GM23338 (cell line): ENCODE measurements at regions not wholly inside any gene's neighbourhood (a gene's known extent, or its start where the extent isn't known, plus 50 kb on each side); places are given as distances from the start of the nearest gene placed in this dataset.

Experiments used
- ATAC-seq: fragments of 200-7000 bp; cut with Tn5 transposase; 3 replicates; pipeline ENCODE4 v1.9.1; 2020
- DNase-seq: peaks from one replicate; pipeline ENCODE4 v3.0.0-alpha.2; 2015; ENCODE audit warnings: low spot score
- H2AFZ ChIP-seq: fragments of 200-600 bp; sonication (generic); 2 replicates; pipeline ENCODE4 v1.8.0; 2016; ENCODE audit warnings: antibody characterized with exemption, mild to moderate bottlenecking, moderate library complexity
- H3F3A ChIP-seq: fragments of 200-600 bp; sonication (generic); replicated peaks from 2 replicates; pipeline ENCODE4 v1.8.0; 2017; ENCODE audit warnings: antibody characterized with exemption, mixed run types, low read depth
- H3K27ac ChIP-seq: fragments of 200-600 bp; sonication (generic); 2 replicates; pipeline ENCODE4 v1.6.1; 2016; ENCODE audit warnings: low read depth
- H3K27me3 ChIP-seq: fragments of 200-600 bp; sonication (generic); 2 replicates; pipeline ENCODE4 v1.8.0; 2016; ENCODE audit warnings: mild to moderate bottlenecking, mixed run types, moderate library complexity; ENCODE audit not compliant: insufficient read depth
- H3K36me3 ChIP-seq: fragments of 200-600 bp; sonication (generic); 2 replicates; pipeline ENCODE4 v1.8.0; 2016; ENCODE audit warnings: mild to moderate bottlenecking; ENCODE audit not compliant: insufficient read depth
- H3K4me1 ChIP-seq: fragments of 200-600 bp; sonication (generic); 2 replicates; pipeline ENCODE4 v1.8.0; 2016; ENCODE audit warnings: mild to moderate bottlenecking, moderate library complexity; ENCODE audit not compliant: insufficient read depth
- H3K4me2 ChIP-seq: fragments of 200-600 bp; sonication (generic); 2 replicates; pipeline ENCODE4 v1.7.1; 2017; ENCODE audit warnings: mixed run types
- H3K4me3 ChIP-seq: fragments of 200-600 bp; sonication (generic); 2 replicates; pipeline ENCODE4 v1.6.1; 2016; ENCODE audit warnings: mixed run types
- H3K79me2 ChIP-seq: fragments of 200-600 bp; sonication (generic); replicated peaks from 2 replicates; pipeline ENCODE4 v1.8.0; 2017; ENCODE audit warnings: mild to moderate bottlenecking; ENCODE audit not compliant: insufficient read depth
- H3K9me2 ChIP-seq: fragments of 200-600 bp; sonication (generic); 2 replicates; pipeline ENCODE4 v1.8.0; 2017; ENCODE audit not compliant: insufficient read depth
- H4K20me1 ChIP-seq: fragments of 200-600 bp; sonication (generic); replicated peaks from 2 replicates; pipeline ENCODE4 v1.8.0; 2017; ENCODE audit warnings: mild to moderate bottlenecking; ENCODE audit not compliant: insufficient read depth
- H3K27ac Mint-ChIP-seq: 2 replicates; pipeline ENCODE4 v1.8.0; 2020; ENCODE audit warnings: inconsistent platforms, mild to moderate bottlenecking, moderate library complexity, mixed read lengths
- H3K27me3 Mint-ChIP-seq: 3 replicates; pipeline ENCODE4 v1.8.0; 2022; ENCODE audit warnings: low read depth, mild to moderate bottlenecking, moderate library complexity, mixed read lengths, inconsistent platforms; ENCODE audit not compliant: insufficient read depth, poor library complexity
- H3K36me3 Mint-ChIP-seq: 3 replicates; pipeline ENCODE4 v1.8.0; 2021; ENCODE audit warnings: low read depth, mild to moderate bottlenecking, inconsistent platforms, moderate library complexity, mixed read lengths
- H3K4me1 Mint-ChIP-seq: 3 replicates; pipeline ENCODE4 v1.8.0; 2020; ENCODE audit warnings: mild to moderate bottlenecking, inconsistent platforms, mixed read lengths
- H3K4me3 Mint-ChIP-seq: 3 replicates; pipeline ENCODE4 v1.8.0; 2021; ENCODE audit warnings: moderate library complexity, mild to moderate bottlenecking, inconsistent platforms, mixed read lengths
- H3K9me3 Mint-ChIP-seq: 3 replicates; pipeline ENCODE4 v1.8.0; 2020; ENCODE audit warnings: moderate library complexity, mild to moderate bottlenecking, inconsistent platforms, mixed read lengths
- CREB1 ChIP-seq: fragments of 250-450 bp; sonication (Bioruptor Pico); IDR thresholded peaks from 2 replicates; pipeline ENCODE4 v1.5.0; 2020; ENCODE audit warnings: low read depth, mild to moderate bottlenecking, moderate library complexity
- CTCF ChIP-seq, 2 experiments: fragments of 200-600 bp in 1 of 2; sonication (generic) in 1 of 2; conservative IDR thresholded peaks; 2 replicates each; pipeline versions ENCODE4 v1.5.1 to v1.6.1; 2016 to 2017; ENCODE audit warnings: antibody characterized with exemption in 2 of 2, low read depth in 2 of 2, mild to moderate bottlenecking in 2 of 2, moderate library complexity in 1 of 2
- EZH2 ChIP-seq: fragments of 200-600 bp; sonication (generic); IDR thresholded peaks from one replicate; pipeline ENCODE4 v1.8.0; 2017; ENCODE audit warnings: antibody characterized with exemption, mild to moderate bottlenecking, low read depth; ENCODE audit not compliant: unreplicated experiment
- NANOG ChIP-seq: IDR thresholded peaks from 2 replicates; pipeline ENCODE4 v1.6.1; 2016; ENCODE audit warnings: antibody characterized with exemption, borderline replicate concordance
- POLR2AphosphoS5 ChIP-seq: IDR thresholded peaks from 2 replicates; pipeline ENCODE4 v1.6.1; 2016; ENCODE audit warnings: antibody characterized with exemption, low read depth
- STAT1 ChIP-seq: IDR thresholded peaks from one replicate; pipeline ENCODE4 v1.6.1; 2016; ENCODE audit warnings: antibody characterized with exemption; ENCODE audit not compliant: unreplicated experiment
- ZNF114 ChIP-seq: fragments of 250-450 bp; sonication (Bioruptor Pico); IDR thresholded peaks from 2 replicates; pipeline ENCODE4 v1.5.0; 2020; ENCODE audit warnings: mild to moderate bottlenecking, moderate library complexity
- ZNF331 ChIP-seq: fragments of 250-450 bp; sonication (Bioruptor Pico); IDR thresholded peaks from 2 replicates; pipeline ENCODE4 v1.5.0; 2020; ENCODE audit warnings: low read depth, mild to moderate bottlenecking, moderate library complexity

DNA sequence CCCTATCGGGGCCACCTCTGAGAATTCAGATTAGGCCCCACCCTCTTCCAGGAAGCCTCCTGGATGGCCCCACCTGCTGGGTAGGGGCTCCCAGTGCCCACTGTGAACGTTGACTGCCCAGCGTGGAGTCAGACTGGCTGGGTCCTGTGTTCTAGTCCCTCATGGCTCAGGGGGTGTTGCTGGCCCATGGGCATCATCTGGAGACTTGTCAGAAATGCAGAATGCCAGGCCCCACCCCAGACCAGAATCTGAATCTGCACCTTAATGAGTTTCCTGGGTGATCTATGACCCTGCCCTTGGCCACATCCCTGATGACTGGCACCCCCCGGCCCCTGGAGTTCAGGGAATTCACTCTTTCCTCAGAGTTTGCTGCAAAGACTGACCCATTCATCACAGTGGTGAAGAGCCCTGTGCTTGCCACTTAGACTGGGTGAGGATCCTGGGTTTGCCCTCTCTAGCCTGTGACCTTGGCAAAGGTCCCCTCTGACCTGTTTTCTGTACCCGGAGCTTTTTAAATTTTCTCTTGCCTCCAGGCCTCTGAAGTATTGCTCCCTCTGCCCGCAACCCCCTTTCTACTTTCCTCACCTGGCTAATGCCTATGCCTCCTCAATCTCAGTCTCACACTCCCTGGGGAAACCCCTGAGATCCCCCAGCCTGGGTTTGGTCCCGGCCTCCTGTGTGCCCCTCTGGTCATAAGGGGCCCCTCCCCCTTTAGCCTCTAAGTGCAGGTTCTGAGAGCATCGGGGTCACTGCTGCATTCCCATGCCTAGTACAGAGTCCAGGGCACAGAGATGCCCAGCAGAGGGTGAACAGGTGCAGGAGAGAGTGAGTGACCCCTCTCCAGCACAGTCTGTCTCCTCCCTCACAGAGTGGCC is 184.2 kb downstream of the MATN1 start:
- Mint-ChIP-seq H3K4me3 (no peak overlapping the region), H3K4me1 (0 out of 3 replicates have a peak, but pooled peaks cover 4% of the 10 kb centered on the region), H3K27me3 (peaks cover 5% of the 10 kb centered on the region), H3K27ac (no peak overlapping the region), H3K36me3 (peaks cover 4% of the 10 kb centered on the region; the same call in 2 of the 3 replicates), H3K9me3 (peaks cover 13% of the 10 kb centered on the region)
- Histone ChIP-seq H4K20me1 (no peaks in the 10 kb centered on the region), H3K27ac (no peak overlapping the region), H3K4me2 (no peak overlapping the region), H3K9me2 (0 out of 2 replicates have a peak, but pooled peaks cover 3% of the 10 kb centered on the region), H3F3A (no peaks in the 10 kb centered on the region), H3K79me2 (no peaks in the 10 kb centered on the region), H3K4me1 (no peaks in the 10 kb centered on the region), H3K36me3 (no peaks in the 10 kb centered on the region), H3K4me3 (no peak overlapping the region), H3K27me3 (no peaks in the 10 kb centered on the region), H2AFZ (no peak overlapping the region)
- no peak; the same call in 2 of the 3 replicates for ATAC-seq
- TF ChIP-seq NANOG (no peak), ZNF114 (CRISPR knock-in tag) (no peak), ZNF331 (CRISPR knock-in tag) (no peak), EZH2 (no peak), CTCF (conservative IDR thresholded peaks at IDR 0.05; ENCODE audit: low read depth in 2 of 2) (no peak)
- DNase-seq, result no peak

DNA sequence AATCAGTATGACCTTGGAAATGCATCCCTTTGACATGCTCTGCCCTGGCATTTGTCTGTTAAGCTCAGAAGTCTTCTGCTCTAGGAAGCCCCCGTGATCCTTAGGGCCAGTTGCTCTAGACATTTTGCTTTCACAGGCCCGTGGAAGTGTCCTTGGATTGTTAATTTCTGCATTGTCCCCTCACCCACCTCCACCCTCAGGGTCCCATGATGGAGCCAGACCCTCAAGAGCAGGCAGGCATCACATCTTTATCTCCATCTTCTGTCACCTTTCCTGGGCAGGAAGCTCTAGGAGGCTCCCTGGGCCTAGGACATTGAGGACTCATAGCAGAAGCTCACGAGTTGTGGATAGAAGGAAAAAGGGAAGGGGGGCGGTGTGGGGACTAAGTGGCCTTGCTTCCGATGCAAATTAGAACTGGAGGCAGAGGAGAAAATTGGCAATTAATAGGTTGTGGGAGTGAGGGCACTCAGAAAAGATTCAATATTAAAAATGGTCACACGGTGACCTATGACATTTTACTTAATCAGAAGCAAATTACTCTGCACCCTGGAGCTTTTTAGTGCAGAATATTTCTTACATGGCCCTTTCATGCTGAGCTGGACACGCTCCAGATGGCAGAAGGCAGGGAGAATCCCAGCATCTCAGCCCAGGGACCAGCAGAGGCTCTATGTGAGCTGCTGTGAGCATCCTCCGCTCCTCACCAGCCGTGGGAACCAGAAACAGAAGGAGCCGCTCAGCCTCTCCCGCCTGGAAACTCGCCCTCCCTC is 185.0 kb downstream of the MATN1 start:
- no peak for DNase-seq
- H3K4me3 Mint-ChIP-seq, result no peak overlapping the region
- no peaks in the 10 kb centered on the region for H3K36me3 ChIP-seq
- no peak overlapping the region for H3K27ac Mint-ChIP-seq
- H3K9me3 Mint-ChIP-seq, result peaks cover 13% of the 10 kb centered on the region
- H3K27me3 Mint-ChIP-seq, result peaks cover 2% of the 10 kb centered on the region
- no peaks in the 10 kb centered on the region for H3F3A ChIP-seq
- H3K9me2 ChIP-seq, result no peaks in the 10 kb centered on the region
- peak; percentile 31; the same call in 1 of the 3 replicates for ATAC-seq
- H3K27me3 ChIP-seq, result no peaks in the 10 kb centered on the region
- peaks cover 4% of the 10 kb centered on the region; the same call in 2 of the 3 replicates for H3K36me3 Mint-ChIP-seq
- no peak overlapping the region for H2AFZ ChIP-seq
- no peaks in the 10 kb centered on the region for H4K20me1 ChIP-seq
- no peak overlapping the region for H3K27ac ChIP-seq
- H3K79me2 ChIP-seq, result no peaks in the 10 kb centered on the region
- no peaks in the 10 kb centered on the region for H3K4me1 ChIP-seq
- H3K4me3 ChIP-seq, result no peak overlapping the region
- H3K4me1 Mint-ChIP-seq, result 0 out of 3 replicates have a peak, but pooled peaks cover 4% of the 10 kb centered on the region
- H3K4me2 ChIP-seq, result no peak overlapping the region
- TF ChIP-seq CREB1, result no peak
- no peak for TF ChIP-seq POLR2AphosphoS5
- TF ChIP-seq STAT1, result no peak
- no peak for TF ChIP-seq CTCF (conservative IDR thresholded peaks at IDR 0.05; ENCODE audit: low read depth in 2 of 2)
- TF ChIP-seq ZNF331 (CRISPR knock-in tag), result no peak
